KMS-11 (cell line): ENCODE measurements at regions not wholly inside any gene's neighbourhood (a gene's known extent, or its start where the extent isn't known, plus 50 kb on each side); places are given as distances from the start of the nearest gene placed in this dataset.

ENCODE experiments used
- H2AFZ ChIP-seq: fragments of 200-600 bp; sonication (generic); 2 replicates; pipeline ENCODE4 v1.6.1; 2016; ENCODE audit warnings: antibody characterized with exemption, mixed run types, low read depth
- H3K27ac ChIP-seq: fragments of 200-600 bp; sonication (generic); 2 replicates; pipeline ENCODE4 v1.6.1; 2016; ENCODE audit warnings: mild to moderate bottlenecking, mixed run types
- H3K27me3 ChIP-seq: fragments of 200-600 bp; sonication (generic); 2 replicates; pipeline ENCODE4 v1.6.1; 2017; ENCODE audit warnings: mild to moderate bottlenecking, low read depth, mixed run types, moderate library complexity; ENCODE audit not compliant: insufficient read depth
- H3K36me3 ChIP-seq: fragments of 200-600 bp; sonication (generic); 2 replicates; pipeline ENCODE4 v1.6.1; 2017; ENCODE audit warnings: mild to moderate bottlenecking, mixed run types; ENCODE audit not compliant: insufficient read depth
- H3K4me1 ChIP-seq: fragments of 200-600 bp; sonication (generic); 2 replicates; pipeline ENCODE4 v1.6.1; 2016; ENCODE audit warnings: mild to moderate bottlenecking, low read depth, mixed run types; ENCODE audit not compliant: poor library complexity, severe bottlenecking
- H3K4me2 ChIP-seq: fragments of 200-600 bp; sonication (generic); 2 replicates; pipeline ENCODE4 v1.7.0; 2016; ENCODE audit warnings: mild to moderate bottlenecking, mixed run types
- H3K4me3 ChIP-seq: fragments of 200-600 bp; sonication (generic); IDR thresholded peaks from 2 replicates; pipeline ENCODE4 v1.6.1; 2017; ENCODE audit warnings: low read depth, low read length, mixed read lengths; ENCODE audit not compliant: insufficient read depth
- H3K79me2 ChIP-seq: fragments of 200-600 bp; sonication (generic); 2 replicates; pipeline ENCODE4 v1.6.1; 2016; ENCODE audit warnings: low read depth, mixed run types; ENCODE audit not compliant: insufficient read depth
- H3K9ac ChIP-seq: fragments of 200-600 bp; sonication (generic); 2 replicates; pipeline ENCODE4 v1.6.1; 2016; ENCODE audit warnings: mild to moderate bottlenecking, mixed run types
- H4K20me1 ChIP-seq: fragments of 200-600 bp; sonication (generic); 2 replicates; pipeline ENCODE4 v1.6.1; 2016; ENCODE audit warnings: mild to moderate bottlenecking, mixed run types; ENCODE audit not compliant: insufficient read depth
- CTCF ChIP-seq: fragments of 200-600 bp; sonication (generic); conservative IDR thresholded peaks from 2 replicates; pipeline ENCODE4 v1.6.1; 2017; ENCODE audit warnings: low read depth, mild to moderate bottlenecking, antibody characterized with exemption, low read length, moderate library complexity, mixed read lengths

- Histone ChIP-seq H3K79me2 (no peaks in the 10 kb centered on the region), H3K4me2 (no peak overlapping the region), H3K9ac (no peak overlapping the region)
These were observed 197.7 kb upstream of the CDH4 start for GRCh38 chr20:61054411-61054810.

GRCh38 chr20:61055180-61056010, 196.7 kb upstream of the CDH4 start:
- H3K4me2 ChIP-seq: no peak overlapping the region
- H4K20me1 ChIP-seq: no peaks in the 10 kb centered on the region
- H3K36me3 ChIP-seq: no peaks in the 10 kb centered on the region
- H3K4me1 ChIP-seq: no peaks in the 10 kb centered on the region
- H3K4me3 ChIP-seq: no peak overlapping the region
- no peaks in the 10 kb centered on the region for H3K79me2 ChIP-seq
- H2AFZ ChIP-seq: no peak overlapping the region
- no peak for TF ChIP-seq CTCF
- H3K27ac ChIP-seq: no peak overlapping the region
- no peaks in the 10 kb centered on the region; the same call in 1 of the 2 replicates for H3K27me3 ChIP-seq
- no peak overlapping the region for H3K9ac ChIP-seq

More at GRCh38 chr20:61054411-61054810, 197.7 kb upstream of the CDH4 start:
- H3K36me3 ChIP-seq: no peaks in the 10 kb centered on the region
- TF ChIP-seq CTCF: no peak
- H4K20me1 ChIP-seq: no peaks in the 10 kb centered on the region
- no peak overlapping the region for H3K27ac ChIP-seq
- no peaks in the 10 kb centered on the region; the same call in 1 of the 2 replicates for H3K27me3 ChIP-seq
- no peak overlapping the region for H3K4me3 ChIP-seq
- H2AFZ ChIP-seq: no peak overlapping the region
- H3K4me1 ChIP-seq: no peaks in the 10 kb centered on the region

GRCh38 chr20:61056116-61056515, 195.9 kb upstream of the CDH4 start:
- no peak overlapping the region for H3K4me2 ChIP-seq
- no peak for TF ChIP-seq CTCF
- H4K20me1 ChIP-seq: no peaks in the 10 kb centered on the region
- H2AFZ ChIP-seq: no peak overlapping the region
- no peaks in the 10 kb centered on the region for H3K36me3 ChIP-seq
- H3K4me1 ChIP-seq: no peaks in the 10 kb centered on the region
- no peak overlapping the region for H3K27ac ChIP-seq
- H3K79me2 ChIP-seq: no peaks in the 10 kb centered on the region
- no peak overlapping the region for H3K9ac ChIP-seq
- H3K27me3 ChIP-seq: no peaks in the 10 kb centered on the region; the same call in 1 of the 2 replicates
- no peak overlapping the region for H3K4me3 ChIP-seq

GRCh38 chr20:61056627-61057442, 195.2 kb upstream of the CDH4 start:
- Histone ChIP-seq H2AFZ (no peak overlapping the region), H4K20me1 (no peaks in the 10 kb centered on the region), H3K27me3 (no peaks in the 10 kb centered on the region; the same call in 1 of the 2 replicates), H3K4me3 (no peak overlapping the region), H3K4me1 (no peaks in the 10 kb centered on the region), H3K36me3 (no peaks in the 10 kb centered on the region), H3K4me2 (no peak overlapping the region), H3K79me2 (no peaks in the 10 kb centered on the region), H3K9ac (no peak overlapping the region), H3K27ac (no peak overlapping the region)
- no peak for TF ChIP-seq CTCF
